ENCODE measurements at regions not wholly inside any gene's neighbourhood (a gene's known extent, or its start where the extent isn't known, plus 50 kb on each side); places are given as distances from the start of the nearest gene placed in this dataset.
"Not testable (repeated sequence)": the region's sequence is repeated elsewhere in the genome, so short reads cannot be mapped to it uniquely, and the experiment has no call there.

GRCh38 chr16:6804461-6804860 lies 528.2 kb upstream of the RBFOX1 start:
- no peaks in the 10 kb centered on the region for H3K36me3 ChIP-seq (ENCODE audit: control insufficient read depth in 2 of 2, insufficient read depth in 2 of 2, low read length in 1 of 2)
- WGBS, 2 donors, result 76 to 80% methylated on average over 3 of the region's 3 CpGs
- no peak overlapping the region for H3K4me3 ChIP-seq (ENCODE audit: low read depth in 1 of 2, low read length in 2 of 2)
- no peak overlapping the region for H3K27ac ChIP-seq (ENCODE audit: low read depth in 2 of 2, low read length in 1 of 2)
- no peaks in the 10 kb centered on the region for H3K4me1 ChIP-seq (ENCODE audit: control insufficient read depth in 2 of 2, insufficient read depth in 2 of 2, low read length in 1 of 2)
- no peaks in the 10 kb centered on the region for H3K9me3 ChIP-seq (ENCODE audit: control insufficient read depth in 2 of 2, insufficient read depth in 1 of 2, low read depth in 1 of 2, low read length in 1 of 2)
- H3K27me3 ChIP-seq (ENCODE audit: control insufficient read depth in 1 of 2, insufficient read depth in 2 of 2, low read length in 2 of 2), result no peaks in the 10 kb centered on the region

- Histone ChIP-seq H3K36me3 (ENCODE audit: control insufficient read depth in 2 of 2, insufficient read depth in 2 of 2, low read length in 1 of 2) (no peaks in the 10 kb centered on the region), H3K4me3 (ENCODE audit: low read depth in 1 of 2, low read length in 2 of 2) (no peak overlapping the region), H3K27me3 (ENCODE audit: control insufficient read depth in 1 of 2, insufficient read depth in 2 of 2, low read length in 2 of 2) (no peaks in the 10 kb centered on the region), H3K27ac (ENCODE audit: low read depth in 2 of 2, low read length in 1 of 2) (no peak overlapping the region), H3K9me3 (ENCODE audit: control insufficient read depth in 2 of 2, insufficient read depth in 1 of 2, low read depth in 1 of 2, low read length in 1 of 2) (peaks cover 0 to 3% of the 10 kb centered on the region in 2 donors), H3K4me1 (ENCODE audit: control insufficient read depth in 2 of 2, insufficient read depth in 2 of 2, low read length in 1 of 2) (no peaks in the 10 kb centered on the region)
- WGBS, 2 donors, result 38 to 49% methylated on average over 3 of the region's 3 CpGs
Measured at GRCh38 chr16:6803176-6803575, 529.5 kb upstream of the RBFOX1 start.

- Histone ChIP-seq H3K27ac (ENCODE audit: low read depth in 2 of 2, low read length in 1 of 2) (no peak overlapping the region), H3K36me3 (ENCODE audit: control insufficient read depth in 2 of 2, insufficient read depth in 2 of 2, low read length in 1 of 2) (no peaks in the 10 kb centered on the region), H3K27me3 (ENCODE audit: control insufficient read depth in 1 of 2, insufficient read depth in 2 of 2, low read length in 2 of 2) (no peaks in the 10 kb centered on the region), H3K4me3 (ENCODE audit: low read depth in 1 of 2, low read length in 2 of 2) (no peak overlapping the region), H3K4me1 (ENCODE audit: control insufficient read depth in 2 of 2, insufficient read depth in 2 of 2, low read length in 1 of 2) (no peaks in the 10 kb centered on the region), H3K9me3 (ENCODE audit: control insufficient read depth in 2 of 2, insufficient read depth in 1 of 2, low read depth in 1 of 2, low read length in 1 of 2) (peaks cover 0 to 3% of the 10 kb centered on the region in 2 donors)
- 50 to 66% methylated on average over 6 of the region's 6 CpGs for WGBS, 2 donors
Measured at GRCh38 chr16:6797223-6797622, 535.4 kb upstream of the RBFOX1 start.

- Histone ChIP-seq H3K4me3 (ENCODE audit: low read depth in 1 of 2, low read length in 2 of 2) (no peak overlapping the region), H3K27me3 (ENCODE audit: control insufficient read depth in 1 of 2, insufficient read depth in 2 of 2, low read length in 2 of 2) (no peaks in the 10 kb centered on the region), H3K4me1 (ENCODE audit: control insufficient read depth in 2 of 2, insufficient read depth in 2 of 2, low read length in 1 of 2) (no peaks in the 10 kb centered on the region), H3K27ac (ENCODE audit: low read depth in 2 of 2, low read length in 1 of 2) (no peak overlapping the region), H3K36me3 (ENCODE audit: control insufficient read depth in 2 of 2, insufficient read depth in 2 of 2, low read length in 1 of 2) (no peaks in the 10 kb centered on the region), H3K9me3 (ENCODE audit: control insufficient read depth in 2 of 2, insufficient read depth in 1 of 2, low read depth in 1 of 2, low read length in 1 of 2) (no peaks in the 10 kb centered on the region)
Measured at GRCh38 chr16:6777624-6778023, 555.0 kb upstream of the RBFOX1 start.

GRCh38 chr16:6775712-6776111 lies 556.9 kb upstream of the RBFOX1 start:
- H3K4me1 ChIP-seq (ENCODE audit: control insufficient read depth in 2 of 2, insufficient read depth in 2 of 2, low read length in 1 of 2), result no peaks in the 10 kb centered on the region
- H3K36me3 ChIP-seq (ENCODE audit: control insufficient read depth in 2 of 2, insufficient read depth in 2 of 2, low read length in 1 of 2), result no peaks in the 10 kb centered on the region
- WGBS, 2 donors, result 88 to 92% methylated on average over 7 of the region's 7 CpGs
- H3K27me3 ChIP-seq (ENCODE audit: control insufficient read depth in 1 of 2, insufficient read depth in 2 of 2, low read length in 2 of 2), result no peaks in the 10 kb centered on the region
- H3K4me3 ChIP-seq (ENCODE audit: low read depth in 1 of 2, low read length in 2 of 2), result no peak overlapping the region
- no peaks in the 10 kb centered on the region for H3K9me3 ChIP-seq (ENCODE audit: control insufficient read depth in 2 of 2, insufficient read depth in 1 of 2, low read depth in 1 of 2, low read length in 1 of 2)
- H3K27ac ChIP-seq (ENCODE audit: low read depth in 2 of 2, low read length in 1 of 2), result no peak overlapping the region

GRCh38 chr16:6771956-6772355 lies 560.7 kb upstream of the RBFOX1 start:
- H3K4me3 ChIP-seq (ENCODE audit: low read depth in 1 of 2, low read length in 2 of 2), result no peak overlapping the region
- no peaks in the 10 kb centered on the region for H3K36me3 ChIP-seq (ENCODE audit: control insufficient read depth in 2 of 2, insufficient read depth in 2 of 2, low read length in 1 of 2)
- H3K27me3 ChIP-seq (ENCODE audit: control insufficient read depth in 1 of 2, insufficient read depth in 2 of 2, low read length in 2 of 2), result no peaks in the 10 kb centered on the region
- WGBS, 2 donors, result 51% methylated on average over 4 of the region's 4 CpGs
- no peak overlapping the region for H3K27ac ChIP-seq (ENCODE audit: low read depth in 2 of 2, low read length in 1 of 2)
- no peaks in the 10 kb centered on the region for H3K9me3 ChIP-seq (ENCODE audit: control insufficient read depth in 2 of 2, insufficient read depth in 1 of 2, low read depth in 1 of 2, low read length in 1 of 2)
- no peaks in the 10 kb centered on the region for H3K4me1 ChIP-seq (ENCODE audit: control insufficient read depth in 2 of 2, insufficient read depth in 2 of 2, low read length in 1 of 2)

- H3K9me3 ChIP-seq (ENCODE audit: control insufficient read depth in 2 of 2, insufficient read depth in 1 of 2, low read depth in 1 of 2, low read length in 1 of 2), result no peaks in the 10 kb centered on the region
- no peaks in the 10 kb centered on the region for H3K4me1 ChIP-seq (ENCODE audit: control insufficient read depth in 2 of 2, insufficient read depth in 2 of 2, low read length in 1 of 2)
- no peak overlapping the region for H3K27ac ChIP-seq (ENCODE audit: low read depth in 2 of 2, low read length in 1 of 2)
- H3K36me3 ChIP-seq (ENCODE audit: control insufficient read depth in 2 of 2, insufficient read depth in 2 of 2, low read length in 1 of 2), result no peaks in the 10 kb centered on the region
- WGBS, 2 donors, result 63 to 68% methylated on average over 9 of the region's 9 CpGs
- no peaks in the 10 kb centered on the region for H3K27me3 ChIP-seq (ENCODE audit: control insufficient read depth in 1 of 2, insufficient read depth in 2 of 2, low read length in 2 of 2)
- H3K4me3 ChIP-seq (ENCODE audit: low read depth in 1 of 2, low read length in 2 of 2), result no peak overlapping the region
Measured at GRCh38 chr16:6753553-6753952, 579.1 kb upstream of the RBFOX1 start.

GRCh38 chr16:6751191-6751590 lies 581.5 kb upstream of the RBFOX1 start:
- WGBS, 2 donors, result 50 to 61% methylated on average over 1 of the region's 1 CpG
- Histone ChIP-seq H3K27me3 (ENCODE audit: control insufficient read depth in 1 of 2, insufficient read depth in 2 of 2, low read length in 2 of 2) (no peaks in the 10 kb centered on the region), H3K4me3 (ENCODE audit: low read depth in 1 of 2, low read length in 2 of 2) (no peak overlapping the region), H3K27ac (ENCODE audit: low read depth in 2 of 2, low read length in 1 of 2) (no peak overlapping the region), H3K36me3 (ENCODE audit: control insufficient read depth in 2 of 2, insufficient read depth in 2 of 2, low read length in 1 of 2) (no peaks in the 10 kb centered on the region), H3K4me1 (ENCODE audit: control insufficient read depth in 2 of 2, insufficient read depth in 2 of 2, low read length in 1 of 2) (no peaks in the 10 kb centered on the region), H3K9me3 (ENCODE audit: control insufficient read depth in 2 of 2, insufficient read depth in 1 of 2, low read depth in 1 of 2, low read length in 1 of 2) (no peaks in the 10 kb centered on the region)

GRCh38 chr16:6749698-6750097 lies 582.9 kb upstream of the RBFOX1 start:
- Histone ChIP-seq H3K4me1 (ENCODE audit: control insufficient read depth in 2 of 2, insufficient read depth in 2 of 2, low read length in 1 of 2) (no peaks in the 10 kb centered on the region), H3K27me3 (ENCODE audit: control insufficient read depth in 1 of 2, insufficient read depth in 2 of 2, low read length in 2 of 2) (no peaks in the 10 kb centered on the region), H3K27ac (ENCODE audit: low read depth in 2 of 2, low read length in 1 of 2) (no peak overlapping the region), H3K9me3 (ENCODE audit: control insufficient read depth in 2 of 2, insufficient read depth in 1 of 2, low read depth in 1 of 2, low read length in 1 of 2) (no peaks in the 10 kb centered on the region), H3K4me3 (ENCODE audit: low read depth in 1 of 2, low read length in 2 of 2) (no peak overlapping the region), H3K36me3 (ENCODE audit: control insufficient read depth in 2 of 2, insufficient read depth in 2 of 2, low read length in 1 of 2) (no peaks in the 10 kb centered on the region)
- WGBS, 2 donors, result 39 to 43% methylated on average over 4 of the region's 4 CpGs

- WGBS, 2 donors, result 18 to 24% methylated on average over 2 of the region's 2 CpGs
- H3K4me1 ChIP-seq (ENCODE audit: control insufficient read depth in 2 of 2, insufficient read depth in 2 of 2, low read length in 1 of 2); H3K27ac ChIP-seq (ENCODE audit: low read depth in 2 of 2, low read length in 1 of 2); H3K27me3 ChIP-seq (ENCODE audit: control insufficient read depth in 1 of 2, insufficient read depth in 2 of 2, low read length in 2 of 2); H3K9me3 ChIP-seq (ENCODE audit: control insufficient read depth in 2 of 2, insufficient read depth in 1 of 2, low read depth in 1 of 2, low read length in 1 of 2); H3K36me3 ChIP-seq (ENCODE audit: control insufficient read depth in 2 of 2, insufficient read depth in 2 of 2, low read length in 1 of 2); H3K4me3 ChIP-seq (ENCODE audit: low read depth in 1 of 2, low read length in 2 of 2): not testable (repeated sequence)
Measured at GRCh38 chr16:6736302-6736701, 596.3 kb upstream of the RBFOX1 start.

Data from esophagus (tissue), 2 donors.